NCI-H2029 treated with DMSO at 0.1 percent for 48 hours (cell line): ENCODE measurements at regions not wholly inside any gene's neighbourhood (a gene's known extent, or its start where the extent isn't known, plus 50 kb on each side); places are given as distances from the start of the nearest gene placed in this dataset.
"Not testable (repeated sequence)": the region's sequence is repeated elsewhere in the genome, so short reads cannot be mapped to it uniquely, and the experiment has no call there.

Experiments used
- DNase-seq: peaks from one replicate; lab custom pipeline; 2025; lab: John Stamatoyannopoulos, UW

DNA sequence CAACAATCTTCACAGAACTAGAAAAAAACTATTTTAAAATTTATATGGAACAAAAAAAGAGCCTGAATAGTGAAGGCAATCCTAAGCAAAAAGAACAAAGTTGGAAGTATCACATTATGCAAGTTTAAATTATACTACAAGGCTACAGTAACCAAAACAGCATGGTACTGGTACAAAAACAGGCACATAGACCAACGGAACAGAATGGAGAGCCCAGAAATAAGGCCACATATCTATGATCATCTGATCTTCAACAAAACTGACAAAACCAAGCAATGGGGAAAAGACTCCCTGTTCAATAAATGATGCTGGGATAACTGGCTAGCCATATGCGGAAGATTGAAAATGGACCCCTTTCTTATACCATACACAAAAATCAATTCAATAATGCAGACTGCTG, 74.4 kb upstream of the RTN4 start:
- not testable (repeated sequence) for DNase-seq

DNA sequence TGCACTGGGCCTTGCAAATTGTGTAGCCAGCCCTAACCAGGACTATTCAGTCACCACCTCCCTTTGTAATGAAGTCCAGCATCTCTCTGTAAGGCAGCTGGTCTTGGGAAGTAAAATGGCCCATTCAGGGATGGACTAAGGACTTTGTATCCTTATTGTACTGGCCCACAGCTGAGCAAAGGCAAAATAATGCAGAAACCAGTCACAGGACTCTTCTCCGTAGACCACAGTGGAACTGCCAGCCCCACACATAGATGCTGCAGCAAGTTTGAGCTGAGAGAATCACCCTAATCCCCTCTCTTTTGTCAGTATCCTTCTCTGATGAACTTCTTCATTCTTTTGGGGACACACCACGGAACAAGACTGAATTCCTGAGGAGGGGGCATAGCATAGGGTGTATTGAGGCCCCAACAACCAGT, 73.6 kb upstream of the RTN4 start:
- DNase-seq, result no peak

- DNase-seq, result no peak
Measured at GRCh38 chr2:55120634-55121359, 70.5 kb upstream of the RTN4 start.

DNA sequence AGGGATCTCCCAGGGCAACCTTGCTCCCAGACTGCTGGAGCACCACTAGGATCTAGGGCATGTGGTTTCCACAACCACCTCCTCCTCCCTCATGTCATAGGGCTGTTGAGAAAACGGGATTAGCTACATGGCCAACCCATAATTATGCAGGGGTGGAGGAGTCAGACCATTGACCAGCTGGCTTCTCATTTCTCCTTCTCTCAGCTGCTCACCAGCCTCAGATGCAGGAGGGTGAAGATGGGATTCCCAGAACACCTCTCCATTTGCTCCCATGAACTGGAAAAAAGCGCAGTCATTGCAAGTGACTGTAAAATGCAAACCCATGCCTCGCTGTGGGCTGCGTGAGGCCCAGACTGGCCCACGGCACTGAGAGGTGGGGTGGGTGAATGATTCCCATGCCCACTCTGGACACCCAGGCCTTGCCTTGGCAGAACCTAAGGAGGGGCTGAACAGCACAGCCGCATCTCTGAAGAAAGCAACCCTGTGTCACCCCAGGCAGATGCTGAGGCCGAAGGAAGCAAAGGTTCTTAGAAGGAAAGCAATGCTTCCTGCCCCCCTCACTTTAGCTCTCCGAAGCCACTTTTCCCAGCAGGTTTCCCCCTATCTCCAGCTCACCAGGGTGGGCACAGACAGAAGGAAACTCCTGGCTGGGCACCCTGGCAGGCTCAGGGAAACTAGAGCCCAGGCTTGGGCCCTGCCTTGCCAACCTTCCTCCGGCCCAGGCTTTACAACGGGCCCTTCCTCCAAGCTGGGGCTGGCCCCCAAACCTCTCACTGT, 69.6 kb upstream of the RTN4 start:
- no peak for DNase-seq

GRCh38 chr2:55118643-55119083, 68.4 kb upstream of the RTN4 start:
- no peak for DNase-seq

DNA sequence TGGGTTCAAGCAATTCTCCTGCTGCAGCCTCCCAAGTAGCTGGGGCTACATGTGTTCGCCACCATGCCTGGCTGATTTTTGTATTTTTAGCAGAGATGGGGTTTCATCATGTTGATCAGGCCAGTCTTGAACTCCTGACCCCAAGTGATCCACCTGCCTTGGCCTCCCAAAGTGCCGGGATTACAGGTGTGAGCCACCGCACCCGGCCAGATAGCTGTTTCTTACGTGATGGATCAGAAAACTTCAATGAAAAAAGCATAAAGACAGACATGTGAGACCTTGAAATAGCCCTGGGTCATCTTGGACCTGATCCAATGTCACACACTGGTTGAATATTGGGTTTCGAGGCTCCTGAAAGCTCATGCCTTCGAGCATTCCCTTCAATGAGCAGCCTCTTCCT, 66.7 kb upstream of the RTN4 start:
- DNase-seq, result no peak

DNA sequence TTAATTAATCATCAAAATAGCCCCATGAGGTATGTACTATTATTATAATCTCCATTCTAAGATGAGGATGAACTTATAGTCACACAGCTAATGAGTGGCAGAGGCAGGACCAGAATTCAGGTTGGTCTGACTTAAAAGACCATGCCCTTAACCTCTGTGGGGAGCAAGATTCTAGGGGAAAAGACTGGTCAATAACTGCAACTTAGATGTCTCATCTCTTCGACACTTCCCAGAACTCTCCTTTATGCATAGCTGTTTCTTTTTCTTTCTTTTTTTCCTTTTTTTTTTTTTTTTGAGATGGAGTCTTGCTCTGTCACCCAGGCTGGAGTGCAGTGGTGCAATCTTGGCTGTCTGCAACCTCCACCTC, 66.3 kb upstream of the RTN4 start:
- no peak for DNase-seq

DNA sequence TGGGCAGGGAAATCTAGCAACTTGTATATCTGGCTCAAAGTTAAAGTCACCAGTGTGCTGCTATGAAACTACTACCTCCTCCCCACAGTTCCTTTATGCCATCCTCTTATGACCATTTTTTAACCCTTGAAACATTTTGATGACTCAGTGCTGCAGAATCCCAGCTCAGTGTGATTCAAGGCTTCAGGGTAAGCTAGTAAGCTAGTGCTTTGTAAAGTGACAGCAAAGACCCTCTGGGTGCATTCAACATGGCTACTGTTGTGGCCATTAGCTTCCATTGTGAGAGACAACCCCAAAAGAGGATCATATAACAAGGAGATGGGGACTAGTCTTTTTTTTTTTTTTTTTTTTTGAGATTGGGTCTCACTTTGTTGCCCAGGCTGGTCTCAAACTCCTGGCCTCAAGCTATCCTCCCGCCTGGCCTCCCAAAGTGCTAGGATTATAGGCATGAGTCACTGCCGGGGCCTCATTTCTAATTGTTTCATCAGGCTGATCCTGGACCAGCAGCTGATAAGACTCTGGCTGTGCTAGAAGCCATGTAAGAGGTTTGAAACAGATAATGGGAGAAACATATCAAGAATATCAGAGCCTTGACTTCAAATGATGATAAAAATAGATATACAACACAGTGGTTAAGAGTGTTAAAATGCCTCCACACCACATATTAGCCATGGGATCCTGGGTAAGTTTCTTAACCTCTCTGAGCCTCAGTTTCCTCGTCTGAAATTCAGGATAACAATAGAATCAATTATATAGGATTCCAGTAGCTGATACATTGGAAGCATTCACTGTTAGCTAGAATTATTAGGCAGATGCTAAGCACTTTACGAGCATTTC, 65.7 kb upstream of the RTN4 start:
- no peak for DNase-seq

- DNase-seq, result no peak
Measured at GRCh38 chr2:55114597-55114996, 64.3 kb upstream of the RTN4 start.

DNA sequence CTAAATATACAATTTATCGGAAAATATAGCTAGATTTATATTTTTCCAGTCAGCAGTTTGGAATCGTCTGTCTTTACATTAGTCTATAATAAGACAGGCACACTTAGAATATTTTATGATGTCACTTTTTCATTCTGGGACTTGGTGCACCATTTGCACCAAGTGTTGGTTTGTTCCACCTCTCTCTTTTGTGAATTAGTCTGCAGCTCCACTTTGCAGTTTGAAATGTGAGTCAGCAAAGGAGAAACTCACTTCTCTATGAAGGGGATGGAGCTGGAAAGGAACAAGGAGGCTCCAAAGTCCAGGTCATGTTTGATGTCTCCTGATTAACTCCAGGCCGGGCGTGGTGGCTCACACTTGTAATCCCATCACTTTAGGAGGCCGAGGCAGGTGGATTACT, 63.8 kb upstream of the RTN4 start:
- DNase-seq, result no peak

DNA sequence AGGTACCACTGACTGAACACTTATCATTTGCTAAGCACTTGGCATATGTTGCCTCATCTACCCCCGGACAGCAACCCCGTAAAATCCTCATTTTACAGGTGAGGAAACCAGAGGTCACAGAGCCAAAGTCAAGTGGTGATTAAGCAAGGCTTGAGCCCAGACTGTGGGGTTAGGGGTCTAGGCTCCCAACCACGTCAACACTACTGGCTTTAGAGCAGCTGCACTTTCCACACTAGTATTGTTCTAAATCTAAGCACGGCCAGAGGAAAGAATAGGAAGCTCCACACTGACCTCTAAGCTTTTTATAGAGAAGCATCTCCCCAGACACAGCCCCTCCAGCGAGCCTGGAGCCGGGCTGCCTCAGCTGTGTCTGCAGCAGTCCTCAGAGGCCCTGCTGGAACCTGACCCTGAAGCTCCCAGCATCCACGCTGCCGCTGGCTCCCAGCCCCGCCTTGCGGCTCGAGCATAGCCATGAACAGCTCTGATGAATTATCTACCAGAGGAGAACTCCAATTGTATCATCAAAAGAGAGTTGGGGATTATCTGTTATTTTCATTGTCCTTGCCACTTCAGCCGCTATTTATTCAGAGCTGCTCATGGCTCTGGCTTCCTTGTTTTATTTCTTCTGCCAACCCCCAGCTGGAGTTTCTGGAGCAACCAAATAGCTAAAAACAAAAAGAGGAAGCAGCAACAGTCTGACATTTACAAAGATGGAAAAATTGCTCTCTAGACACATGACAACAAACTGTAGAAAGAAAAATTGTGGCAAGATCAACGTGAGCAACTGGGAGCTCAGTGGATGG, 62.2 kb upstream of the RTN4 start:
- no peak for DNase-seq

GRCh38 chr2:55111570-55112228, 61.4 kb upstream of the RTN4 start:
- no peak for DNase-seq

GRCh38 chr2:55111230-55111569, 60.9 kb upstream of the RTN4 start:
- no peak for DNase-seq

- DNase-seq, result peak; percentile 34
Measured at GRCh38 chr2:55109219-55109891, 59.1 kb upstream of the RTN4 start.

- no peak for DNase-seq
Measured at GRCh38 chr2:55108456-55109160, 58.4 kb upstream of the RTN4 start.

GRCh38 chr2:55107436-55107835, 57.2 kb upstream of the RTN4 start:
- no peak for DNase-seq

- no peak for DNase-seq
Measured at GRCh38 chr2:55106148-55106547, 55.9 kb upstream of the RTN4 start.

- DNase-seq, result no peak
Measured at GRCh38 chr2:55105456-55105855, 55.2 kb upstream of the RTN4 start.

DNA sequence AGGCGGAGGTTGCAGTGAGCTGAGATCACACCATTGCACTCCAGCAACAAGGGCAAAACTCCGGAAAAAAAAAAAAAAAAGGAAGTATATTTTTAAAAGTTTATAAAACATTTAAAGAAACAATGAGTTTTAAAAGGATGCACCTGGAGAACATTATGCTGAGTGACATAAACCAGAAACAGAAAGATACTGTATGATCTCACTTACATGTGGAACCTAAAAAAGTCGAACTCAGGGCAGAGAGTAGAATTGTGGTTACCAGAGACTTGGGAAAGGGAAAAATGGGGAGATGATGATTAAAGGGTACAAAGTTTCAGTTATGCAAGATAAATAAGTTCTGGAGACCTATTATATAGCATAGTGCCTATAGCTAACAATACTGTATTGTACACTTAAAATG, 52.8 kb upstream of the RTN4 start:
- no peak for DNase-seq
